HL-60 (cell line): ENCODE measurements at regions not wholly inside any gene's neighbourhood (a gene's known extent, or its start where the extent isn't known, plus 50 kb on each side); places are given as distances from the start of the nearest gene placed in this dataset.

Experiments
- DNase-seq, 2 experiments: peaks; one replicate each; pipeline ENCODE4 v3.0.0-alpha.2; 2010 to 2020; ENCODE audit warnings: low read depth in 1 of 2, low spot score in 1 of 2
- H3K27ac ChIP-seq: fragments of 250-450 bp; sonication (Bioruptor Pico); replicated peaks from 2 replicates; pipeline ENCODE4 v1.5.1; 2020; ENCODE audit warnings: mild to moderate bottlenecking, moderate library complexity
- H3K27me3 ChIP-seq: fragments of 250-450 bp; sonication (Bioruptor Pico); 2 replicates; pipeline ENCODE4 v1.5.1; 2021; ENCODE audit warnings: mild to moderate bottlenecking, moderate library complexity; ENCODE audit not compliant: insufficient read depth, poor library complexity, severe bottlenecking
- H3K4me3 ChIP-seq: replicated peaks from 2 replicates; pipeline ENCODE4 v1.5.1; 2011; ENCODE audit warnings: mild to moderate bottlenecking, control low read depth, low read length; ENCODE audit not compliant: insufficient read depth
- CTCF ChIP-seq: IDR thresholded peaks from one replicate; pipeline ENCODE4 v1.5.1; 2011; ENCODE audit warnings: low read length, control low read depth, inconsistent platforms; ENCODE audit not compliant: insufficient read depth
- GABPA ChIP-seq: IDR thresholded peaks from 2 replicates; pipeline ENCODE4 v1.6.1; 2012; ENCODE audit warnings: low read depth
- POLR2AphosphoS5 ChIP-seq: IDR thresholded peaks from 2 replicates; pipeline ENCODE4 v1.6.1; 2012; ENCODE audit warnings: low read depth
- SPI1 ChIP-seq: IDR thresholded peaks from 2 replicates; pipeline ENCODE4 v1.6.1; 2012; ENCODE audit warnings: low read depth, mild to moderate bottlenecking, borderline replicate concordance
- TF ChIP-seq, protein P1 (sequence below): IDR thresholded peaks from 2 replicates; pipeline ENCODE4 v1.6.1; 2012; ENCODE audit warnings: low read depth; ENCODE audit not compliant: insufficient replicate concordance

- peak in 1 of 2 experiments; percentile 3 for DNase-seq
- no peak for TF ChIP-seq CTCF
- peak; percentile 96 for TF ChIP-seq SPI1
- no peak for TF ChIP-seq POLR2AphosphoS5
- TF ChIP-seq, protein P1, sequence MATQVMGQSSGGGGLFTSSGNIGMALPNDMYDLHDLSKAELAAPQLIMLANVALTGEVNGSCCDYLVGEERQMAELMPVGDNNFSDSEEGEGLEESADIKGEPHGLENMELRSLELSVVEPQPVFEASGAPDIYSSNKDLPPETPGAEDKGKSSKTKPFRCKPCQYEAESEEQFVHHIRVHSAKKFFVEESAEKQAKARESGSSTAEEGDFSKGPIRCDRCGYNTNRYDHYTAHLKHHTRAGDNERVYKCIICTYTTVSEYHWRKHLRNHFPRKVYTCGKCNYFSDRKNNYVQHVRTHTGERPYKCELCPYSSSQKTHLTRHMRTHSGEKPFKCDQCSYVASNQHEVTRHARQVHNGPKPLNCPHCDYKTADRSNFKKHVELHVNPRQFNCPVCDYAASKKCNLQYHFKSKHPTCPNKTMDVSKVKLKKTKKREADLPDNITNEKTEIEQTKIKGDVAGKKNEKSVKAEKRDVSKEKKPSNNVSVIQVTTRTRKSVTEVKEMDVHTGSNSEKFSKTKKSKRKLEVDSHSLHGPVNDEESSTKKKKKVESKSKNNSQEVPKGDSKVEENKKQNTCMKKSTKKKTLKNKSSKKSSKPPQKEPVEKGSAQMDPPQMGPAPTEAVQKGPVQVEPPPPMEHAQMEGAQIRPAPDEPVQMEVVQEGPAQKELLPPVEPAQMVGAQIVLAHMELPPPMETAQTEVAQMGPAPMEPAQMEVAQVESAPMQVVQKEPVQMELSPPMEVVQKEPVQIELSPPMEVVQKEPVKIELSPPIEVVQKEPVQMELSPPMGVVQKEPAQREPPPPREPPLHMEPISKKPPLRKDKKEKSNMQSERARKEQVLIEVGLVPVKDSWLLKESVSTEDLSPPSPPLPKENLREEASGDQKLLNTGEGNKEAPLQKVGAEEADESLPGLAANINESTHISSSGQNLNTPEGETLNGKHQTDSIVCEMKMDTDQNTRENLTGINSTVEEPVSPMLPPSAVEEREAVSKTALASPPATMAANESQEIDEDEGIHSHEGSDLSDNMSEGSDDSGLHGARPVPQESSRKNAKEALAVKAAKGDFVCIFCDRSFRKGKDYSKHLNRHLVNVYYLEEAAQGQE: no peak
- peak; percentile 19; the same call in 1 of the 2 replicates for TF ChIP-seq GABPA
Measured at GRCh38 chr11:97143463-97143862, 753.6 kb downstream of the JRKL start.

GRCh38 chr11:97149741-97150140 lies 759.9 kb downstream of the JRKL start:
- TF ChIP-seq SPI1 (no peak), GABPA (no peak), POLR2AphosphoS5 (no peak), CTCF (no peak)
- TF ChIP-seq, protein P1: no peak
- no peak overlapping the region for H3K27ac ChIP-seq
- H3K27me3 ChIP-seq: no peaks in the 10 kb centered on the region
- DNase-seq: no peak
- no peak overlapping the region for H3K4me3 ChIP-seq

More at GRCh38 chr11:97143463-97143862, 753.6 kb downstream of the JRKL start:
- no peak overlapping the region for H3K4me3 ChIP-seq
- no peaks in the 10 kb centered on the region for H3K27me3 ChIP-seq
- H3K27ac ChIP-seq: no peak overlapping the region

- no peaks in the 10 kb centered on the region for H3K27me3 ChIP-seq
- TF ChIP-seq CTCF: no peak
- no peak for TF ChIP-seq GABPA
- TF ChIP-seq POLR2AphosphoS5: no peak
- TF ChIP-seq, protein P1: no peak
- no peak for TF ChIP-seq SPI1
- no peak overlapping the region for H3K27ac ChIP-seq
- DNase-seq: no peak
- H3K4me3 ChIP-seq: no peak overlapping the region
Measured at GRCh38 chr11:97157221-97157740, 767.5 kb downstream of the JRKL start.
